Skeletal muscle tissue (tissue), 3 donors: ENCODE measurements at regions not wholly inside any gene's neighbourhood (a gene's known extent, or its start where the extent isn't known, plus 50 kb on each side); places are given as distances from the start of the nearest gene placed in this dataset.
"Not testable (repeated sequence)": the region's sequence is repeated elsewhere in the genome, so short reads cannot be mapped to it uniquely, and the experiment has no call there.

Source experiments
- H3K27ac ChIP-seq: one replicate; pipeline ENCODE4 v1.7.0; 2013; ENCODE audit warnings: mild to moderate bottlenecking, low read depth, low read length, inconsistent platforms
- H3K27me3 ChIP-seq, 3 donors: one replicate each; pipeline ENCODE4 v1.7.0; 2013; ENCODE audit warnings: low read length in 3 of 3; ENCODE audit not compliant: control insufficient read depth in 3 of 3, insufficient read depth in 3 of 3
- H3K36me3 ChIP-seq, 3 donors: one replicate each; pipeline ENCODE4 v1.7.0; 2013; ENCODE audit warnings: low read length in 3 of 3; ENCODE audit not compliant: control insufficient read depth in 3 of 3, insufficient read depth in 3 of 3
- H3K4me1 ChIP-seq, 3 donors: one replicate each; pipeline ENCODE4 v1.7.0; 2013; ENCODE audit warnings: low read length in 3 of 3, mild to moderate bottlenecking in 3 of 3; ENCODE audit not compliant: control insufficient read depth in 3 of 3, insufficient read depth in 3 of 3
- H3K4me3 ChIP-seq, 3 donors: one replicate each; pipeline ENCODE4 v1.7.0; 2013; ENCODE audit warnings: low read length in 3 of 3
- H3K9ac ChIP-seq, 3 donors: one replicate each; pipeline ENCODE4 v1.7.0; 2013; ENCODE audit warnings: low read length in 3 of 3, mild to moderate bottlenecking in 3 of 3, moderate library complexity in 2 of 3, low read depth in 1 of 3
- H3K9me3 ChIP-seq, 3 donors: one replicate each; pipeline ENCODE4 v1.7.0; 2013; ENCODE audit warnings: low read length in 3 of 3; ENCODE audit not compliant: control insufficient read depth in 3 of 3
- donor health status: Osteomylitis.

DNA sequence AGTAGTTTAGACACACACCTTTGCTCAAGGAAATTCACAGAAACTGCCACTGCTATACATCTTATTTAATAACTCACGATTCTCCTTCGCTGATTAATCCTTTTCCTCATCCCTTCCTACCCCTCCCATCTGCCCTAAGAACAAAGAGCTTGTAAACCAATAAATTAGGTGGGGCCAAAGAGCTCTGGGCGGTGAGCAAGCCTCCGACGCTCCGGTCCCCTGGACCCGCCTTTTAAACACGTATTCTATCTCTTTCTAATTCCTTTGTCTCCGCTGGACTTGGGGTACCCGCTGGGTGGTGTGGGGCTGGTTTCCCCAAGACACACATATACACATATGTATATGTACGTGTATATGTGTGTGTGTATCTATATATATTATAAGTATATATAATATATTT, 803.2 kb upstream of the CA10 start:
- H3K9ac ChIP-seq, H3K4me1 ChIP-seq, H3K27ac ChIP-seq, H3K9me3 ChIP-seq, H3K4me3 ChIP-seq, H3K27me3 ChIP-seq, H3K36me3 ChIP-seq: not testable (repeated sequence)

DNA sequence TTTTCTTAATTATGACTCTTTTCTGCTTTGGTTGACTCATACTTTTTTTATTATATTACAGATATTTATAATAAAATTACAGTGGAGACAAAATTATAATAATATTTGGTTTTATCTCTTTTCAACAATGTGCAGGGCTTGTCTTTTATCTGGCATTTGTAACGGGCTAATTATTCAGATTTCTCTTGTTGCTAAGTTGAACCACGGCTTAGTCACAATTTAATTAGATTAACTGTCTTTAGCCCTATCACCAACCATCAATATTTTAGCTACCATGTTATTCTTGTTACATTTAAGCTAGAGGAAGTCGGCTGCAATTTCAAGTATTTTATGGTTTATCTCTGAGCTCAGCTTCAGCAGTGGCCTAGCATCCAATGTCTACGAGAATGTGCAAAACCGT, 798.9 kb upstream of the CA10 start:
- no peaks in the 10 kb centered on the region for H3K9me3 ChIP-seq
- no peak overlapping the region for H3K27ac ChIP-seq
- no peaks in the 10 kb centered on the region for H3K27me3 ChIP-seq
- H3K4me1 ChIP-seq = no peaks in the 10 kb centered on the region
- no peak overlapping the region for H3K9ac ChIP-seq
- H3K4me3 ChIP-seq = no peak overlapping the region
- H3K36me3 ChIP-seq = no peaks in the 10 kb centered on the region

- H3K27me3 ChIP-seq = no peaks in the 10 kb centered on the region
- no peak overlapping the region for H3K4me3 ChIP-seq
Observed at GRCh38 chr17:52947418-52947817, 788.9 kb upstream of the CA10 start.

GRCh38 chr17:52938623-52939230, 780.2 kb upstream of the CA10 start:
- H3K36me3 ChIP-seq = no peaks in the 10 kb centered on the region
- H3K9me3 ChIP-seq = peaks cover 0 to 4% (median 2%) of the 10 kb centered on the region in 3 donors
- no peaks in the 10 kb centered on the region for H3K4me1 ChIP-seq

More at GRCh38 chr17:52947418-52947817, 788.9 kb upstream of the CA10 start:
- Histone ChIP-seq H3K4me1 (peaks cover 0 to 5% (median 0%) of the 10 kb centered on the region in 3 donors), H3K36me3 (no peaks in the 10 kb centered on the region), H3K9me3 (no peaks in the 10 kb centered on the region), H3K9ac (no peak overlapping the region), H3K27ac (no peak overlapping the region)

DNA sequence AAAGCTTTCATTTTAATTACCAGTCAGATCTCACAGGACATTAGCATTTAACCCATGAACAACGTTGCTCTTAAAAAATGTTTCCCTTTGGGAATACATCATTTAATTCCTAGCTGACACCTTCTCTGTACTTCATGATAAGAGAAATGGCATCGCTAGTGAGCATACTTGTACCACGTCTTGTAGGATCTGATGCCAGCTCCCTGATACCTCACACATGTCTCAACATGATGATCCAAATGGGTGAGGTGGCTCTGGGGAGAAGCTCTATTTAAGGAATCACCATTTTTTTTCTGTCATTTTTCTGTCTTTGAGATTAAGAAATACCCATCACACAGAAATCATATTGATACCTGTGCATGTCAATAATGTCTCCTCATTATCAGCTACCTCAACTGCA, 772.1 kb upstream of the CA10 start:
- no peaks in the 10 kb centered on the region for H3K9me3 ChIP-seq
- no peak overlapping the region for H3K9ac ChIP-seq
- no peaks in the 10 kb centered on the region for H3K36me3 ChIP-seq
- no peaks in the 10 kb centered on the region for H3K27me3 ChIP-seq
- peak overlapping the region in 1 of 3 donors; percentile 18 for H3K4me3 ChIP-seq
- H3K4me1 ChIP-seq = peaks cover 0 to 3% (median 0%) of the 10 kb centered on the region in 3 donors
- H3K27ac ChIP-seq = no peak overlapping the region

More at GRCh38 chr17:52938623-52939230, 780.2 kb upstream of the CA10 start:
- no peaks in the 10 kb centered on the region for H3K27me3 ChIP-seq
- no peak overlapping the region for H3K9ac ChIP-seq
- no peak overlapping the region for H3K4me3 ChIP-seq
- H3K27ac ChIP-seq = no peak overlapping the region

GRCh38 chr17:52930145-52930544, 771.6 kb upstream of the CA10 start:
- H3K9me3 ChIP-seq = no peaks in the 10 kb centered on the region
- peaks cover 0 to 3% (median 0%) of the 10 kb centered on the region in 3 donors for H3K4me1 ChIP-seq
- no peaks in the 10 kb centered on the region for H3K27me3 ChIP-seq
- H3K9ac ChIP-seq = no peak overlapping the region
- no peak overlapping the region for H3K27ac ChIP-seq
- no peaks in the 10 kb centered on the region for H3K36me3 ChIP-seq
- H3K4me3 ChIP-seq = peak overlapping the region in 1 of 3 donors; percentile 18

DNA sequence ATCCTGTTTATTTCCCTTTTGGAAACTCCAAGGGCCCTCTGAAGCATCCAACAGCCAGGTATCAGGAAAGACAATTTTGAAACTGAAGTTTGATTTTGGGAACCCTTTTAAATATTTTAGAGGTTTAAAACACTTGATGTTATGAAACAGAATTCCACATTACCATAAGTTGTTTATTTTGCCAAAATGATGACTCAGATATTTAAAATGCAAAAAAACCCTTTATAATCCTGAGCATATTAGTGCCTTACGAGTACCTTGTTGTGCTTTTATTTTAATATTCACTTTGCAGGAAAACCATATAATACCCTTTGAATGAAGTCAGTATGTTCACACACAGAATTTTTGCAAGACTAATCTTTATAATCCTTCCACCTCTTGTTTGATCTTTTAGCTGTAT, 765.1 kb upstream of the CA10 start:
- H3K4me1 ChIP-seq = no peaks in the 10 kb centered on the region
- H3K27me3 ChIP-seq = no peaks in the 10 kb centered on the region
- H3K27ac ChIP-seq = no peak overlapping the region

GRCh38 chr17:52899235-52899634, 740.7 kb upstream of the CA10 start:
- Histone ChIP-seq H3K4me1 (no peaks in the 10 kb centered on the region), H3K27ac (no peak overlapping the region), H3K9me3 (no peaks in the 10 kb centered on the region), H3K36me3 (no peaks in the 10 kb centered on the region), H3K27me3 (no peaks in the 10 kb centered on the region), H3K4me3 (no peak overlapping the region), H3K9ac (no peak overlapping the region)

More for the DNA sequence above, 765.1 kb upstream of the CA10 start:
- no peaks in the 10 kb centered on the region for H3K36me3 ChIP-seq
- H3K9ac ChIP-seq = no peak overlapping the region
- no peak overlapping the region for H3K4me3 ChIP-seq
- H3K9me3 ChIP-seq = no peaks in the 10 kb centered on the region

- Histone ChIP-seq H3K27ac (no peak overlapping the region), H3K9ac (no peak overlapping the region), H3K9me3 (no peaks in the 10 kb centered on the region), H3K4me3 (no peak overlapping the region), H3K36me3 (no peaks in the 10 kb centered on the region), H3K4me1 (no peaks in the 10 kb centered on the region), H3K27me3 (no peaks in the 10 kb centered on the region)
Observed at GRCh38 chr17:52895272-52895671, 736.8 kb upstream of the CA10 start.

GRCh38 chr17:52892334-52892733, 733.8 kb upstream of the CA10 start:
- Histone ChIP-seq H3K4me1 (no peaks in the 10 kb centered on the region), H3K9ac (no peak overlapping the region), H3K4me3 (no peak overlapping the region), H3K27ac (no peak overlapping the region), H3K36me3 (no peaks in the 10 kb centered on the region), H3K27me3 (no peaks in the 10 kb centered on the region), H3K9me3 (no peaks in the 10 kb centered on the region)
